Kidney epithelial cell (primary cell): ENCODE measurements at regions not wholly inside any gene's neighbourhood (a gene's known extent, or its start where the extent isn't known, plus 50 kb on each side); places are given as distances from the start of the nearest gene placed in this dataset.

ENCODE experiments used
- DNase-seq: peaks from one replicate; pipeline ENCODE4 v3.0.0-alpha.2; 2010; ENCODE audit warnings: low read depth
- H3K27me3 ChIP-seq: 2 replicates; pipeline ENCODE4 v1.6.0; 2011; ENCODE audit warnings: low read length; ENCODE audit not compliant: control insufficient read depth, insufficient read depth
- H3K36me3 ChIP-seq: 2 replicates; pipeline ENCODE4 v1.5.1; 2011; ENCODE audit warnings: low read length; ENCODE audit not compliant: control insufficient read depth, insufficient read depth
- H3K4me3 ChIP-seq: 2 replicates; pipeline ENCODE4 v1.5.1; 2011; ENCODE audit warnings: low read depth, mild to moderate bottlenecking, control low read depth, low read length
- TF ChIP-seq, protein P1 (sequence below): IDR thresholded peaks from 2 replicates; pipeline ENCODE4 v1.5.1; 2011; ENCODE audit warnings: mild to moderate bottlenecking, moderate library complexity, low read length, control low read depth, inconsistent platforms; ENCODE audit not compliant: insufficient read depth, poor library complexity, severe bottlenecking

DNA sequence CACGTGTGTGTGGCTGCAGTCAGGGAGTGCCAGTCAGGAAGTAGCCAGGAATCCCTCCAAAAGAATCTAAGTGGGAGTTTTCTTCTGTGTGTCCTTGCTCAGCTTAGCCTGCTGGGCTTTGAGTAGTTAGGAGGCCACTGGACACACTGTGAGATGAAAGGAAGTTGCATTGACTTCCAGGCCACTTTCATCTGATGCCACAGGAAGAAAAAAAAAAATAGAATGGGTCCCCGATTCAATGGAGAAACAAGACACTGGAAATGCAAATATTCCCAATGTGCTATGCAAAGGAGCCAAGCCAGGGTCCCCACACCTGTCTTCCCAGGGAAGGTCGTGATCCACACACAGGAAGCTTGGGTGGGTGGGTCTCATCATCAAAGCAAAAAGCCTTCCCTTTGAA, 95.6 kb upstream of the E2F8 start:
- TF ChIP-seq, protein P1, sequence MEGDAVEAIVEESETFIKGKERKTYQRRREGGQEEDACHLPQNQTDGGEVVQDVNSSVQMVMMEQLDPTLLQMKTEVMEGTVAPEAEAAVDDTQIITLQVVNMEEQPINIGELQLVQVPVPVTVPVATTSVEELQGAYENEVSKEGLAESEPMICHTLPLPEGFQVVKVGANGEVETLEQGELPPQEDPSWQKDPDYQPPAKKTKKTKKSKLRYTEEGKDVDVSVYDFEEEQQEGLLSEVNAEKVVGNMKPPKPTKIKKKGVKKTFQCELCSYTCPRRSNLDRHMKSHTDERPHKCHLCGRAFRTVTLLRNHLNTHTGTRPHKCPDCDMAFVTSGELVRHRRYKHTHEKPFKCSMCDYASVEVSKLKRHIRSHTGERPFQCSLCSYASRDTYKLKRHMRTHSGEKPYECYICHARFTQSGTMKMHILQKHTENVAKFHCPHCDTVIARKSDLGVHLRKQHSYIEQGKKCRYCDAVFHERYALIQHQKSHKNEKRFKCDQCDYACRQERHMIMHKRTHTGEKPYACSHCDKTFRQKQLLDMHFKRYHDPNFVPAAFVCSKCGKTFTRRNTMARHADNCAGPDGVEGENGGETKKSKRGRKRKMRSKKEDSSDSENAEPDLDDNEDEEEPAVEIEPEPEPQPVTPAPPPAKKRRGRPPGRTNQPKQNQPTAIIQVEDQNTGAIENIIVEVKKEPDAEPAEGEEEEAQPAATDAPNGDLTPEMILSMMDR = no peak
- DNase-seq = no peak
- Histone ChIP-seq H3K27me3 (peaks cover 9% of the 10 kb centered on the region), H3K4me3 (no peak overlapping the region), H3K36me3 (no peaks in the 10 kb centered on the region)

DNA sequence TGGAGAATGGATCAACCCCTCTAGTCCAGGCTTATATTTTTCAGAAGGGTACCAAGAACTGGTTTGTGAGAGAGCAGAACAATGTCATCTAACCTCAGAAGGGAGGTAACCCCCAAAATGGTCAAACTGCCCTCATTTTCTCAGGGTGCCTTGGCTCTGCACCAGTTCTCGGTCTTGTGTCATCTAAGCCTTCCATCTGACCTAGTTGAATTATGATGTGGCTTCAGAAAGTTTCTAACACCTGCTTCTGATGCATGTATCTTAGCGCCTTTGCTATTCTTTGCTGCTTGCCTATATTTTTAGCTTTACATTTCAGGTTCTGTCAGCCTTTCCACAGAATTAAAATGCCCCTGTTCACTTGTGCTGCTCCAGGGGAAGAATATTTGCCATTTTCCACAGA, 91.7 kb upstream of the E2F8 start:
- no peaks in the 10 kb centered on the region for H3K36me3 ChIP-seq
- peaks cover 6% of the 10 kb centered on the region for H3K27me3 ChIP-seq
- DNase-seq = no peak
- TF ChIP-seq, protein P1 = no peak
- H3K4me3 ChIP-seq = no peak overlapping the region

DNA sequence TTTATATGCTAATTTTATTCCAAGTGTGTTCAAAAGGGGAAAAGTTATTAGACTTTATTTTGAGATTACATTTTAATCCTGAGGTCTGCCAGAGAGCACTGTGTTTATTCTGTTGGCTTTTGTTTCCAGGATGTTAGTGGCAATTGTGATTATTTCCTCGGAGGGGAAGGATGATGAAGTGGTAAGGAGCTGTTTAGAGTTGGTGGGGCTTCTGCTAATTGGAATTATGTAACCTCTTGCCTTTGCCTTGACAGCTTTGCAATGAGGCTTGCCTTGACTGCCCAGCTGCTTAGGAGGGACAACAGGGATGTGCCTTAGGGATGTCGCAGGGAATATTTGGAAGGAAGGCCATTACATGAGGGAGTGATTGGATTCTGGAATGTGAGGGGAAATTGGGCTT, 89.7 kb upstream of the E2F8 start:
- Histone ChIP-seq H3K4me3 (no peak overlapping the region), H3K36me3 (no peaks in the 10 kb centered on the region), H3K27me3 (peaks cover 6% of the 10 kb centered on the region)
- TF ChIP-seq, protein P1 = no peak
- DNase-seq = no peak

DNA sequence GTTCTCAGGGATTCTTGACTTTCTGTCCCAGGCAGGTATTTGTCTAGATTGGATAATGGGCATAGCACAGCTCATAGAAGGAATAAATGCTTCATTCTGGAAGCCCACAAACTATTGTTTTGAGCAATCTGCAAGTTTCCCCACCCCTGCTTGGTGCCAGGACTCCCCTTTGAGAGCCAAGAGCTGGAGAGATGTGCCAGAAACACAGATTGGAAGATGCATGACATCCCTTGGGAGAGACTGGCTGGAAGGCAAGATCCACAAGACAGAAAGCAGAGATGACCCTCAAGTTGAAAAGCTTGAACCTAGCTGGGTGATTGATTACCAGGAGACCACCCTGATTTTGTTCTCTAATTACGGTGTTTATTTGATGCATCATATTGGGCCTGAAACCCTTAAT, 89.2 kb upstream of the E2F8 start:
- TF ChIP-seq, protein P1 = no peak
- no peak for DNase-seq
- no peaks in the 10 kb centered on the region for H3K36me3 ChIP-seq
- peaks cover 6% of the 10 kb centered on the region for H3K27me3 ChIP-seq
- no peak overlapping the region for H3K4me3 ChIP-seq

DNA sequence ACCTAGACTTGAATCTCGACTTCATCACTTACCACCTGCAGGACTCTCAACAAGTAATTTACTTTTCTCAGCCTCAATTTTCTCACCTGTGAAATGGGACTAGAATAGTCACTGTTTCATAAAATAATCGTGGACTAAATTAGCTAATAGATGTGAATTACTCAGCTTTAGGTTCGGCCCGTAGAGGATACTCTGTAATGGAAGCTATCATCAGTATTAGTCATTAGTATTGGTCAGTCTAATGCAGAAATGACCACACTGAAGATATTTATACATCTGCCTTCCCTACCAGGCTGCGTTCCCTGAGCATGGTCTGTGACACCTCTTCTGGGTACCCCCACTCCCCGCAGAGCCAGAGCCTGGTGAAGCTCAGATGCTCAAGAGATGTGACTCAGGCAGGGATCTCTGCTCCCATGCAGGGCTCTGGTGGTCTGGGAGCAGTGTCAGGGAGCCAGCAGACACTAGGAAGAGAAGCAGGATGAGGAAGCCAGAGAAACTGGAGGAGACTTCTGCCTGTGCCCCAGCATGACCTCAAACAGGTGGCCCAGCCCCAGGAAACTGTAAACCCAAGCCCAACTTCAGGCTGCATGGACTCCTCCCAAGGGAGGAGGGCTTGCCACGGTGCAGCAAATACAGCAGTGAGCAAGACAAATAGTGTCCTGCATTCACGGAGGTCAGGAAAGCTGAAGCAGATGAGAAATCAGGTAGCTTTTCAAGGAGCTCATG, 88.0 kb upstream of the E2F8 start:
- TF ChIP-seq, protein P1 = no peak
- H3K36me3 ChIP-seq = no peaks in the 10 kb centered on the region
- H3K27me3 ChIP-seq = peaks cover 5% of the 10 kb centered on the region
- no peak overlapping the region for H3K4me3 ChIP-seq
- DNase-seq = no peak

DNA sequence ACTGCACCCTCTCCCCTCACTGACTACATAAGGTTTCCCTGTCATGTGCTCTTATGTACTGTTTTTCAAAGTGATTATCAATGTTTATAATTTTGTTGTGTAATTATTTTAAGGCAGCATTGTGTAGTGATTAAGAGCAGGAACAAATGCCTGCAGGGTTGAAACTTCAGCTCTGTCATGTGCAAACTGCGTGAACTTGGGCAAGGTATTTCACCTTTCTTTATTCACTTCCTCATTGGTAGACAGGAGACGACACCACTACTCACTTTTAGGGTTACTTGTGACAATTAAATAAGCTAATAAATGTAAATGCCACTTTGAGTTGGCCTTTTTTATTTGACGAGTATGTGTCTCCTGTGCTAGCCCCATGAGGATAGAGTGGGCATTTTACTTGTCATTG, 86.5 kb upstream of the E2F8 start:
- H3K27me3 ChIP-seq = peaks cover 5% of the 10 kb centered on the region
- DNase-seq = no peak
- no peak overlapping the region for H3K4me3 ChIP-seq
- TF ChIP-seq, protein P1 = no peak
- H3K36me3 ChIP-seq = no peaks in the 10 kb centered on the region
